ENCODE measurements at regions not wholly inside any gene's neighbourhood (a gene's known extent, or its start where the extent isn't known, plus 50 kb on each side); places are given as distances from the start of the nearest gene placed in this dataset.

GRCh38 chr3:6321999-6322398 lies 538.9 kb upstream of the GRM7 start:
- no peak for TF ChIP-seq CTCF (IDR thresholded peaks at IDR 0.05; ENCODE audit: insufficient read depth, low read depth, low read length)
- TF ChIP-seq EZH2 (IDR thresholded peaks at IDR 0.05; ENCODE audit: insufficient read depth, low read length) = no peak
